NCI-H1436 treated with DMSO at 0.1 percent for 48 hours (cell line): ENCODE measurements at regions not wholly inside any gene's neighbourhood (a gene's known extent, or its start where the extent isn't known, plus 50 kb on each side); places are given as distances from the start of the nearest gene placed in this dataset.

Experiments
- DNase-seq: peaks from one replicate; lab custom pipeline; 2025; lab: John Stamatoyannopoulos, UW

GRCh38 chr2:509888-510287 is 167.3 kb downstream of the TMEM18 start:
- no peak for DNase-seq

GRCh38 chr2:508121-508520 is 169.1 kb downstream of the TMEM18 start:
- DNase-seq, result no peak

DNA sequence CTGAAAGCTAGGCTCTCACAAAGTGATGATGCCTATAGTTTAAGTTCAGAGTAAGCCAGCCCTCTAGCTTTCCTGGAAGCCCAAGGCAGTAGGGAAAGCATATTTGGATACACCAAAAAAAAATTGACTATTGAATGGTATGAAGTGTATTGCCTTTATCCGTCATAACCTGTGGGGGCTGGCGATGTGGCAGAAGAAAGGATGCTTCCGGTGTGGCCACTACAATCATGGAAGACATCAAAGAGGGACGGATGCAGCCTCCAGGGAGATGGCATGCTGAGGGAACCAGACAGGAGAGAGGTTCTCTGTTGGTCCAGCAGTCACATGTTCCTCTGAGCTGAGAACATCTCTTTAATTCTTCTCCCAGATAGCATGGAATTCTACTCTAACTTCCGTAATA is 170.3 kb downstream of the TMEM18 start:
- no peak for DNase-seq

DNA sequence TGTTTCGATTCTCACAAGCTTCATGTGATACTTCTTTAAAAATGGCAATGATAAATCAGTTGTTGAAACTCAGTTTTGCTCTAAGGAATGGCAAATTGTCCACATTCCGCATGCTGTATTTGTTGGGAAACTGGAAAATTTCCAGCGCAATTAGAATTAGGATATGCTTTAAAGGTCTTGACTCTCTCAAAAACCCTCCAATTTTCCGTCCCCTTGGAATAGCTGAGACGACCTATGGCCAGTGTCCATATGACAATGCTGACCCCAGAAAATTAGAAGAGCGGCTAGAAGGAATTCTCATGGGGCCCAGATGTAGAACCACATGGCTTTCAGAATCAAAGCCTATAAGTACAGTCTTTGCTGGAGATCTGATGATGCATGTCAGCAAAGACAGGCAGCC is 170.8 kb downstream of the TMEM18 start:
- no peak for DNase-seq

- DNase-seq, result no peak
Measured at GRCh38 chr2:505941-506340, 171.3 kb downstream of the TMEM18 start.

- no peak for DNase-seq
Measured at GRCh38 chr2:503288-503999, 173.8 kb downstream of the TMEM18 start.

DNA sequence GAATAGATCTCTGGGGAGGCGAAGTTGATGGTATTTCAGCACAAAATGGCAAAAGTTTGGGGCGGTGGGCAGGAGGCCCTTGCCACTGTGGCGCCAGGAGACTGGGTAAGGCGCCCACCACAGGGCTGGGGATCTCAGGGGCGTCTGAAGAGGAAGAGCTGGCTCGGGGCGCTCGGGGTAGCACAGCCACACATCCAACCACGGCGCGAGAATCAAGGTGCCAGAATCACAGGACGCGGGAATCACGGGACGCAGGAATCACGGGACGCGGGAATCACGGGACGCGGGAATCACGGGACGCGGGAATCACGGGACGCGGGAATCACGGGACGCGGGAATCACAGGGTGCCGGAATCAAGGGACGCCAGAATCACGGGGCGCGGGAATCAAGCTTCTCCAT is 174.4 kb downstream of the TMEM18 start:
- DNase-seq, result no peak

DNA sequence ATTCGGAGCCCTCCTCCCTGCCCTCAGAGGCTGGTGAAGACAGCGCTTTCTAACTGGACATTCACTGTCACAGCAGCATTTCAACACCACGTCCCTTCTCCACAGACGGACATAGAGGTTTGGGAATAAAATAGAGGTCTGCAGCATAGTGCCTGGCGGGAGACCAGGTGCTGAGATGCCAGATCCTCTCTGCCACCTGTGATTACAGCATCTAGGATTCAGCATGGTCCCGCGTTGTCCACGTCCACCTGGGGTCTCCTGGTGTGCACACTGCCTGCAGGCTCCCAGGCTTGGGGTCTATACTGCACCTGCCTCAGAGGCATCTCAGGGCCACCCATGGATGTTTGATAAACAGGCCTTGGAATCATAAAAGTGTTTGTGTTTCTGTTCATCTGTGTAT is 175.5 kb downstream of the TMEM18 start:
- no peak for DNase-seq

DNA sequence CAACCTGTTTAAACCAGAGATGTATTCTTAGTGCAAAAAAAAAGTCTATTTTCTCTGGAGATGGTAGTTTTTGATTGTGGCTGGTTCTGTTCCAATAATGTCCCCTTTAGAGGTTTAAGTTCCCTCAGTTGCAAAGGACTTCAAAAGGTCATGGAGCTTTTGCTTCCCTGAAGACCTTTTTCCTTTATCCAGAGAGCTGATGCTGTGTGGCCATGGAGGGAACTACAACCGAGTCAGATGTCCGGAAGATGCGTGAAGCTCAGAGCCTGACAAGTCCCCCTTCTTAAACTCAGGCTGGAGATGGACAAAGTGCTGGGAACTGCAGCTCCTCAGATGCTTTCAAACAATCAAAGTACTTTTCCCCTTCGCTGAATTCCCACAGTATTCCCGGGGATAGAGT is 176.1 kb downstream of the TMEM18 start:
- DNase-seq, result no peak

- DNase-seq, result no peak
Measured at GRCh38 chr2:499726-500125, 177.5 kb downstream of the TMEM18 start.

DNA sequence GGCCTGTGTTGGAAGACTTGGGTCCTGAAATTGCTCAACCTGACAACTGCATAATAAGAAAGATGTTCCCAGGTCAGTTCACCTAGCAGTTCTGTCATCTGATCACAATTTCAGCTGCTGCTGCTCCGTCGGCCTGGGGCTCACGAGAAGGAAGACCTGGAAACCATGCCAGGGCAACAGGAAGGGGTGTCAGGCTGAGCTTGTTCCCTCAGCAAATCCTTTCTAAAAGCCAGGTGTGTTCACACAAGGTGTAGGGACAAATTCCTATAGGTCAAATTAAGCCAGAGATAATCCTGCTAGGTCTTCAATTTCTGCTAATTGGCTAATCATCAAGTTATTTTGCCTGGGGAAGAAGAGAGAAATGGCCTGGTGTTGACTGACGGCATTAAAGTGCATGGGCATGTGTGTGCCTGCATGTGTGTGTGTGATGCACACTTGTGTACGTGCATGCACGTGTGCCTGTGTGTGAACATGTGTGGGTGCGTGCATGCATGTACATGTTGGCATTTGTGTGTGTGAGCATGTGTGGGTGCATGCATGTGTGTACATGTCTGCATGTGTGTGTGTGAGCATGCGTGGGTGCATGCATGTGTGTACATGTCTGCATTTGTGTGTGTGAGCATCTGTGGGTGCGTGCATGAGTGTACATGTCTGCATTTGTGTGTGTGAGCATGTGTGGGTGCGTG is 178.6 kb downstream of the TMEM18 start:
- DNase-seq, result no peak

GRCh38 chr2:497770-498492 is 179.3 kb downstream of the TMEM18 start:
- no peak for DNase-seq

- DNase-seq, result no peak
Measured at GRCh38 chr2:496729-497128, 180.5 kb downstream of the TMEM18 start.

- DNase-seq, result no peak
Measured at GRCh38 chr2:495745-496275, 181.4 kb downstream of the TMEM18 start.

DNA sequence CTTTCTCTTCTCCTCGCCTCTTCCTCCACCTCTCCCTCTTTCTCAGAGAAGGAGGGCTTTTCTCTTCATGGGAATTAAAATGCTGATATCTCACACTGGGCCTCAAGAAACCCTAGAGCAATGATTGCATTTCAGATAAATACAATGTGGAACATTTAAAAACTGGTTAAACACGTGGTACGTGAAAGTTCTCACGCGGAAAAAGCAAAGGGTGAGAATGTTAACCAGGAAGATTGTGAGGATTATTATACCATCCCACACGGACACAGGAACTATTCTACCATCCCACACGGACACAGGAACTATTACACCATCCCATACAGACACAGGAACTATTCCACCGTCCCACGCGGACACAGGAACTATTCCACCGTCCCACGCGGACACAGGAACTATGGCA is 182.4 kb downstream of the TMEM18 start:
- no peak for DNase-seq

DNA sequence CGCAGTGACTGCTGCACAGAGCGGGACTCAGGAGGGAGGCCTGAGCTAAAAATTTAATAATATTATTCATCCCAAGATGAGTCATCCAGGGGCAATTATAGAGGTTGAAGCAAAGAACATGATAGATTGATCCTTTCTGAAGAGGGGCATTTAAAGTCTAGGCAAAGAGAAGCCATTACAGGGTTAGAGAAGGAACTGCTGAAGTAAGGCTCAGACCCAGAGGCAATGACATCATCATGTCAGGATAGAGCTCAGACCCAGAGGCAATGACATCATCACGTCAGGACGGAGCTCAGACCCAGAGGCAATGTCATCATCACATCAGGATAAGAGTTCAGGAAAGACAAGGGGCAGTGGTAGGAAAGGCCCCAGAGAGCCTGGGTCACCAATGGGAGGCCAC is 184.0 kb downstream of the TMEM18 start:
- no peak for DNase-seq

DNA sequence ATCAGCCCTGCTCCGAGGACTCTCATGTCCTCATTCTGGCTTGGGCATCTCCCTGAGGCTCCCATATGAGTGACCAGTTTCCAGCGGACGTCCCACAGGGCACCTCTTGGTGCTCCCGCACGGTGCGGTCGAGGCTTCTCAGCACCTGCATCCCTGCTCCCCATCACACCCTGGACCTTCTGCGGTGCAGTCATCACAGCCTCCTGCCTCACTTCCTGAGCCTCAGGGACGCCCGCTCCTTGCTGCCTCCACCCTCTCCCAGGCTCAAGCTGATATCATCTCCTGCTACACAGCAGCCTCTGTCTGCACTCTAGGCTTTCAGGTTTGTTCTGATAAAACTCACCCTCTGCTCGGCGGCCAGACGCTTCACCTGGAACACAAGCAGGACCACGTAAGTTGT is 185.0 kb downstream of the TMEM18 start:
- no peak for DNase-seq

- DNase-seq, result no peak
Measured at GRCh38 chr2:489838-490237, 187.4 kb downstream of the TMEM18 start.

DNA sequence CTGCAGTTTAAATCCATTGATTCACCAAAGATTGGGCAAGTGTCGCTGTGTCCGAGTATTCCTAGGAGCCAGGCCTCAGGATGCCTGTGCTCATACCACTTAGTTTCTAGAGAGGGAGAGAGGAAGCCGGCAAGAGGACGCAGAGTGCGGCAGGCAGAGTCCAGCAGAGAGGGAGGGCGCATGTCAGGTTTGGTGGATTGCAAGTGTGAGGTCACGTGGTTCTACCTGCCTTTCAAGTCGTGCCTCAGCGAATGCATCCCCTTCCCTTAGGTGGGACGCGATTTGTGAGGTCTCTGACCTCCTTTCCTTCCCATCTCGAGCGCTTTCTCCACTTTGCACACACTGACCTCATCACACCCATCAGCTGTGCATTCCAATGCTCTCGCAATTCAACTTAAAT is 188.1 kb downstream of the TMEM18 start:
- no peak for DNase-seq

- DNase-seq, result no peak
Measured at GRCh38 chr2:487186-488079, 189.8 kb downstream of the TMEM18 start.

DNA sequence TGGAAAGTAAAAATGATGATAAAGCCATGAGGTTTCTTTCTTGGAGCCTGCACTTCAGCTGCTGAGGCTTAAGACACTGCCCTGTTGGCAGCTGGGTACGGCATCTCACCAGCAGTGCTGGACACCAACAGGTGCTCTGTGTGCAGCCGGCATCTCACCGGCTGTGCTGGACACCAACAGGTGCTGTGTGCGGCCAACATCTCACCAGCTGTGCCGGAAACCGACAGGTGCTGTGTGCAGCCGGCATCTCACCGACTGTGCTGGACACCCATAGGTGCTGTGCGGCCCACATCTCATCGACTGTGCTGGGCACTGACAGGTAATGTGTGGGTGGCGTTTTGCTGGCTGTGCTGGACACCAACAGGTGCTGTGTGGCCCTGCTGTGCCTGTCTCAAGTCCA is 190.8 kb downstream of the TMEM18 start:
- DNase-seq, result no peak

GRCh38 chr2:481388-481787 is 193.5 kb upstream of the ALKAL2 start:
- DNase-seq, result no peak
